Stomach (tissue), 4 donors: ENCODE measurements at regions not wholly inside any gene's neighbourhood (a gene's known extent, or its start where the extent isn't known, plus 50 kb on each side); places are given as distances from the start of the nearest gene placed in this dataset.

Experiments used
- CTCF ChIP-seq, 7 experiments: fragments of 450-650 bp in 4 of 7; fragments of 200-600 bp in 3 of 7; sonication (generic) in 3 of 7; IDR thresholded peaks; one replicate each; pipeline ENCODE4 v1.5.1; 2016 to 2019; ENCODE audit warnings: antibody characterized with exemption in 7 of 7, control low read depth in 2 of 7, mild to moderate bottlenecking in 1 of 7
- POLR2A ChIP-seq, 4 donors: fragments of 450-650 bp; IDR thresholded peaks; one replicate each; pipeline ENCODE4 v1.6.1; 2016; ENCODE audit warnings: antibody characterized with exemption in 4 of 4, control low read depth in 2 of 4, mild to moderate bottlenecking in 1 of 4, moderate library complexity in 1 of 4

- TF ChIP-seq CTCF (IDR thresholded peaks at IDR 0.05), result no peak
- no peak for TF ChIP-seq POLR2A (IDR thresholded peaks at IDR 0.05)
Observed at GRCh38 chr6:126134491-126134890, 148.2 kb downstream of the TRMT11 start.
